ENCODE measurements at regions not wholly inside any gene's neighbourhood (a gene's known extent, or its start where the extent isn't known, plus 50 kb on each side); places are given as distances from the start of the nearest gene placed in this dataset.

DNA sequence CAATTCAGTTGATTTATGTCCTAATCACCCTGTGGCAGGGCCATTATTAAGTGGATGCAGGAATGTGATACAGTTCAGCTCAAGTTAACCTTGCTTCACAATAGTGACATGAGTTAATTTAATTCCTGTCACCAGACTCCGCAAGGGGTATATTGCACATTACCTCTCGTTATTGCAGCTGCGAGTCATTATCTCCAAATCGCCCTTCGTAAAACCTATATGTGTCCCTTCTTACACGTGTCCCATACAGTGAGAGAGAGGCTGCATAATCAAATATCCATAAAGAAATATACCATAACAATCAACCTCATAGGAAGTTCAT lies 369.9 kb upstream of the ANXA10 start:
- Histone ChIP-seq H2AFZ (ENCODE audit: control insufficient read depth, low read depth, low read length) (no peak overlapping the region), H3K4me1 (ENCODE audit: control insufficient read depth, insufficient read depth, low read length) (no peaks in the 10 kb centered on the region), H4K20me1 (ENCODE audit: control insufficient read depth, insufficient read depth) (no peaks in the 10 kb centered on the region), H3K27ac (ENCODE audit: control insufficient read depth, insufficient read depth) (no peak overlapping the region), H3K79me2 (ENCODE audit: control insufficient read depth, insufficient read depth, low read length) (no peaks in the 10 kb centered on the region), H3K4me3 (no peak overlapping the region), H3K27me3 (replicated peaks in 1 of 2; ENCODE audit: control insufficient read depth in 2 of 2, insufficient read depth in 2 of 2, low read length in 1 of 2) (no peaks in the 10 kb centered on the region), H3K9me3 (replicated peaks; ENCODE audit: control insufficient read depth, insufficient read depth, low read length) (no peaks in the 10 kb centered on the region), H3K36me3 (ENCODE audit: control insufficient read depth in 2 of 2, insufficient read depth in 2 of 2, low read length in 1 of 2) (no peaks in the 10 kb centered on the region), H3K9ac (ENCODE audit: control insufficient read depth, insufficient read depth, low read length) (no peak overlapping the region), H3K4me2 (ENCODE audit: control insufficient read depth, insufficient read depth) (no peak overlapping the region)
- CTCF ChIA-PET: no interaction called here
- in situ Hi-C loops (cut with MboI): no loop called here
- POLR2A ChIA-PET: interaction anchor here (0.5 kb wide), 1 partner anchor 608 kb away, joined by 3 read pairs; no protein-coding TSS in a partner anchor
- TF ChIP-seq EED (IDR thresholded peaks at IDR 0.05; ENCODE audit: low read depth) (no peak), LARP7 (IDR thresholded peaks at IDR 0.05) (no peak), POLR2AphosphoS5 (IDR thresholded peaks at IDR 0.05; ENCODE audit: low read length) (no peak), KLF5 (IDR thresholded peaks at IDR 0.05; ENCODE audit: partially characterized antibody) (no peak), ZSCAN29 (IDR thresholded peaks at IDR 0.05) (no peak), SRF (IDR thresholded peaks at IDR 0.05; ENCODE audit: low read depth in 2 of 2, low read length in 2 of 2) (no peak)
- TF ChIP-seq, protein P1, sequence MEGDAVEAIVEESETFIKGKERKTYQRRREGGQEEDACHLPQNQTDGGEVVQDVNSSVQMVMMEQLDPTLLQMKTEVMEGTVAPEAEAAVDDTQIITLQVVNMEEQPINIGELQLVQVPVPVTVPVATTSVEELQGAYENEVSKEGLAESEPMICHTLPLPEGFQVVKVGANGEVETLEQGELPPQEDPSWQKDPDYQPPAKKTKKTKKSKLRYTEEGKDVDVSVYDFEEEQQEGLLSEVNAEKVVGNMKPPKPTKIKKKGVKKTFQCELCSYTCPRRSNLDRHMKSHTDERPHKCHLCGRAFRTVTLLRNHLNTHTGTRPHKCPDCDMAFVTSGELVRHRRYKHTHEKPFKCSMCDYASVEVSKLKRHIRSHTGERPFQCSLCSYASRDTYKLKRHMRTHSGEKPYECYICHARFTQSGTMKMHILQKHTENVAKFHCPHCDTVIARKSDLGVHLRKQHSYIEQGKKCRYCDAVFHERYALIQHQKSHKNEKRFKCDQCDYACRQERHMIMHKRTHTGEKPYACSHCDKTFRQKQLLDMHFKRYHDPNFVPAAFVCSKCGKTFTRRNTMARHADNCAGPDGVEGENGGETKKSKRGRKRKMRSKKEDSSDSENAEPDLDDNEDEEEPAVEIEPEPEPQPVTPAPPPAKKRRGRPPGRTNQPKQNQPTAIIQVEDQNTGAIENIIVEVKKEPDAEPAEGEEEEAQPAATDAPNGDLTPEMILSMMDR (IDR thresholded peaks at IDR 0.05 in 2 of 3, conservative IDR thresholded peaks at IDR 0.05 in 1 of 3; ENCODE audit: control insufficient read depth in 2 of 3, extremely low read depth in 1 of 3, insufficient read depth in 1 of 3, low read depth in 3 of 3, low read length in 3 of 3): no peak
- TF ChIP-seq, protein P2, sequence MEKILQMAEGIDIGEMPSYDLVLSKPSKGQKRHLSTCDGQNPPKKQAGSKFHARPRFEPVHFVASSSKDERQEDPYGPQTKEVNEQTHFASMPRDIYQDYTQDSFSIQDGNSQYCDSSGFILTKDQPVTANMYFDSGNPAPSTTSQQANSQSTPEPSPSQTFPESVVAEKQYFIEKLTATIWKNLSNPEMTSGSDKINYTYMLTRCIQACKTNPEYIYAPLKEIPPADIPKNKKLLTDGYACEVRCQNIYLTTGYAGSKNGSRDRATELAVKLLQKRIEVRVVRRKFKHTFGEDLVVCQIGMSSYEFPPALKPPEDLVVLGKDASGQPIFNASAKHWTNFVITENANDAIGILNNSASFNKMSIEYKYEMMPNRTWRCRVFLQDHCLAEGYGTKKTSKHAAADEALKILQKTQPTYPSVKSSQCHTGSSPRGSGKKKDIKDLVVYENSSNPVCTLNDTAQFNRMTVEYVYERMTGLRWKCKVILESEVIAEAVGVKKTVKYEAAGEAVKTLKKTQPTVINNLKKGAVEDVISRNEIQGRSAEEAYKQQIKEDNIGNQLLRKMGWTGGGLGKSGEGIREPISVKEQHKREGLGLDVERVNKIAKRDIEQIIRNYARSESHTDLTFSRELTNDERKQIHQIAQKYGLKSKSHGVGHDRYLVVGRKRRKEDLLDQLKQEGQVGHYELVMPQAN (conservative IDR thresholded peaks at IDR 0.05): no peak
- TF ChIP-seq, protein P3, sequence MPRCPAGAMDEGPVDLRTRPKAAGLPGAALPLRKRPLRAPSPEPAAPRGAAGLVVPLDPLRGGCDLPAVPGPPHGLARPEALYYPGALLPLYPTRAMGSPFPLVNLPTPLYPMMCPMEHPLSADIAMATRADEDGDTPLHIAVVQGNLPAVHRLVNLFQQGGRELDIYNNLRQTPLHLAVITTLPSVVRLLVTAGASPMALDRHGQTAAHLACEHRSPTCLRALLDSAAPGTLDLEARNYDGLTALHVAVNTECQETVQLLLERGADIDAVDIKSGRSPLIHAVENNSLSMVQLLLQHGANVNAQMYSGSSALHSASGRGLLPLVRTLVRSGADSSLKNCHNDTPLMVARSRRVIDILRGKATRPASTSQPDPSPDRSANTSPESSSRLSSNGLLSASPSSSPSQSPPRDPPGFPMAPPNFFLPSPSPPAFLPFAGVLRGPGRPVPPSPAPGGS (IDR thresholded peaks at IDR 0.05; ENCODE audit: borderline replicate concordance, insufficient read depth, low read depth, low read length, poor library complexity, severe bottlenecking): no peak
- TF ChIP-seq, protein P4, sequence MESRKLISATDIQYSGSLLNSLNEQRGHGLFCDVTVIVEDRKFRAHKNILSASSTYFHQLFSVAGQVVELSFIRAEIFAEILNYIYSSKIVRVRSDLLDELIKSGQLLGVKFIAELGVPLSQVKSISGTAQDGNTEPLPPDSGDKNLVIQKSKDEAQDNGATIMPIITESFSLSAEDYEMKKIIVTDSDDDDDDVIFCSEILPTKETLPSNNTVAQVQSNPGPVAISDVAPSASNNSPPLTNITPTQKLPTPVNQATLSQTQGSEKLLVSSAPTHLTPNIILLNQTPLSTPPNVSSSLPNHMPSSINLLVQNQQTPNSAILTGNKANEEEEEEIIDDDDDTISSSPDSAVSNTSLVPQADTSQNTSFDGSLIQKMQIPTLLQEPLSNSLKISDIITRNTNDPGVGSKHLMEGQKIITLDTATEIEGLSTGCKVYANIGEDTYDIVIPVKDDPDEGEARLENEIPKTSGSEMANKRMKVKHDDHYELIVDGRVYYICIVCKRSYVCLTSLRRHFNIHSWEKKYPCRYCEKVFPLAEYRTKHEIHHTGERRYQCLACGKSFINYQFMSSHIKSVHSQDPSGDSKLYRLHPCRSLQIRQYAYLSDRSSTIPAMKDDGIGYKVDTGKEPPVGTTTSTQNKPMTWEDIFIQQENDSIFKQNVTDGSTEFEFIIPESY (IDR thresholded peaks at IDR 0.05): no peak
- FAIRE-seq (no peak), ATAC-seq (no peak), DNase-seq (ENCODE audit: low read depth, low spot score) (no peak)
- 38% methylated on average over 6 of the region's 6 CpGs for WGBS (ENCODE audit: insufficient coverage, insufficient replicate concordance, low lambda C conversion rate, missing lambda C conversion rate)
- BruUV-seq (replicated peaks): no TSS peak
- RAD21 ChIA-PET (ENCODE audit: unreplicated experiment): no interaction called here
- SMC1A ChIA-PET (ENCODE audit: uncharacterized antibody, unreplicated experiment): no interaction called here
- intact Hi-C loops (cut with micrococcal nuclease; ENCODE audit: unreplicated experiment): no loop called here

All from GM12878 (cell line).